ENCODE measurements at regions not wholly inside any gene's neighbourhood (a gene's known extent, or its start where the extent isn't known, plus 50 kb on each side); places are given as distances from the start of the nearest gene placed in this dataset.

- no peaks in the 10 kb centered on the region for H3K4me1 ChIP-seq (ENCODE audit: control insufficient read depth in 1 of 2, insufficient read depth in 1 of 2, low read depth in 1 of 2, low read length in 1 of 2)
- H3K27me3 ChIP-seq, result no peaks in the 10 kb centered on the region
- H3K9me3 ChIP-seq, result no peaks in the 10 kb centered on the region
- TF ChIP-seq CTCF (IDR thresholded peaks at IDR 0.05), result no peak
- no peak overlapping the region for H3K27ac ChIP-seq
- no peak overlapping the region for H3K4me3 ChIP-seq (ENCODE audit: low read depth in 1 of 2, low read length in 1 of 2)
- H3K36me3 ChIP-seq, result no peaks in the 10 kb centered on the region
Measured at GRCh38 chr20:52454660-52455059, 263.1 kb upstream of the ZFP64 start.

- TF ChIP-seq CTCF (IDR thresholded peaks at IDR 0.05), result no peak
- Histone ChIP-seq H3K27ac (no peak overlapping the region), H3K4me1 (ENCODE audit: control insufficient read depth in 1 of 2, insufficient read depth in 1 of 2, low read depth in 1 of 2, low read length in 1 of 2) (no peaks in the 10 kb centered on the region), H3K4me3 (ENCODE audit: low read depth in 1 of 2, low read length in 1 of 2) (no peak overlapping the region), H3K27me3 (no peaks in the 10 kb centered on the region), H3K9me3 (no peaks in the 10 kb centered on the region), H3K36me3 (no peaks in the 10 kb centered on the region)
Measured at GRCh38 chr20:52448513-52449232, 257.1 kb upstream of the ZFP64 start.

DNA sequence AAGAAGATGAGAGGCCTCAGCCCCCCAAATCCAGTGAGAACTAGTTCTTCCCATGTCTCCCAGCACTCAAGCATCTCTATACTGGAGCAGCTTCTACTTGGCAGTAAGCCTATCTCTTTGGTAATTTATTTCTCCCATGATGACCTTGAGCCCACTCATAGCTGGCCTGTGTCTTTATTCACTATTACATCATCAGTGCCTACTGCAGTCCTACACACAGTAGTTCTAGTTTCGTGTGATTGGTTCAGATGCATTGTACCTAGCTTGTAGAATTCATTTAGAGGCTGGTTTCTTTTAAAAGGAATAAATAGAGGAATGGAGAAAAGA, 255.6 kb upstream of the ZFP64 start:
- H3K27me3 ChIP-seq, result no peaks in the 10 kb centered on the region
- no peaks in the 10 kb centered on the region for H3K4me1 ChIP-seq (ENCODE audit: control insufficient read depth in 1 of 2, insufficient read depth in 1 of 2, low read depth in 1 of 2, low read length in 1 of 2)
- no peak for TF ChIP-seq CTCF (IDR thresholded peaks at IDR 0.05)
- H3K27ac ChIP-seq, result no peak overlapping the region
- H3K9me3 ChIP-seq, result no peaks in the 10 kb centered on the region
- H3K36me3 ChIP-seq, result no peaks in the 10 kb centered on the region
- H3K4me3 ChIP-seq (ENCODE audit: low read depth in 1 of 2, low read length in 1 of 2), result no peak overlapping the region

GRCh38 chr20:52446421-52447224, 255.0 kb upstream of the ZFP64 start:
- H3K4me1 ChIP-seq (ENCODE audit: control insufficient read depth in 1 of 2, insufficient read depth in 1 of 2, low read depth in 1 of 2, low read length in 1 of 2), result no peaks in the 10 kb centered on the region
- no peaks in the 10 kb centered on the region for H3K9me3 ChIP-seq
- no peak for TF ChIP-seq CTCF (IDR thresholded peaks at IDR 0.05)
- no peaks in the 10 kb centered on the region for H3K27me3 ChIP-seq
- no peak overlapping the region for H3K27ac ChIP-seq
- no peaks in the 10 kb centered on the region for H3K36me3 ChIP-seq
- H3K4me3 ChIP-seq (ENCODE audit: low read depth in 1 of 2, low read length in 1 of 2), result no peak overlapping the region

GRCh38 chr20:52444455-52444854, 252.9 kb upstream of the ZFP64 start:
- Histone ChIP-seq H3K9me3 (no peaks in the 10 kb centered on the region), H3K36me3 (no peaks in the 10 kb centered on the region), H3K27me3 (no peaks in the 10 kb centered on the region), H3K27ac (no peak overlapping the region), H3K4me3 (ENCODE audit: low read depth in 1 of 2, low read length in 1 of 2) (no peak overlapping the region), H3K4me1 (ENCODE audit: control insufficient read depth in 1 of 2, insufficient read depth in 1 of 2, low read depth in 1 of 2, low read length in 1 of 2) (no peaks in the 10 kb centered on the region)
- no peak for TF ChIP-seq CTCF (IDR thresholded peaks at IDR 0.05)
